IPS-NIHi7 (cell line): ENCODE measurements at regions not wholly inside any gene's neighbourhood (a gene's known extent, or its start where the extent isn't known, plus 50 kb on each side); places are given as distances from the start of the nearest gene placed in this dataset.
A peak's percentile ranks its signal among the peaks of the same experiment; 100 is the strongest.

ENCODE experiments used
- DNase-seq: peaks from one replicate; pipeline ENCODE4 v3.0.0; 2012; ENCODE audit warnings: mixed read lengths; ENCODE audit errors: extremely low spot score

GRCh38 chrX:109312757-109313156 lies 169.1 kb downstream of the GUCY2F start:
- DNase-seq, result peak; percentile 58

- peak; percentile 5 for DNase-seq
Observed at GRCh38 chrX:109310031-109310430, 171.9 kb downstream of the GUCY2F start.

- peak; percentile 1 for DNase-seq
Observed at GRCh38 chrX:109301177-109301576, 180.7 kb downstream of the GUCY2F start.

- no peak for DNase-seq
Observed at GRCh38 chrX:109300415-109300814, 181.5 kb downstream of the GUCY2F start.

- peak; percentile 10 for DNase-seq
Observed at GRCh38 chrX:109299091-109299490, 182.8 kb downstream of the GUCY2F start.

- no peak for DNase-seq
Observed at GRCh38 chrX:109294097-109294814, 187.6 kb downstream of the GUCY2F start.

- peak; percentile 1 for DNase-seq
Observed at GRCh38 chrX:109283870-109284269, 198.0 kb downstream of the GUCY2F start.

- peak; percentile 51 for DNase-seq
Observed at GRCh38 chrX:109281483-109282275, 200.2 kb downstream of the GUCY2F start.

- no peak for DNase-seq
Observed at GRCh38 chrX:109274806-109275205, 207.1 kb downstream of the GUCY2F start.

- no peak for DNase-seq
Observed at GRCh38 chrX:109270580-109271484, 211.1 kb downstream of the GUCY2F start.

GRCh38 chrX:109268340-109268739 lies 213.5 kb downstream of the GUCY2F start:
- DNase-seq, result no peak

GRCh38 chrX:109266034-109266433 lies 215.9 kb downstream of the GUCY2F start:
- no peak for DNase-seq

- DNase-seq, result no peak
Observed at GRCh38 chrX:109264878-109265277, 217.0 kb downstream of the GUCY2F start.

- DNase-seq, result no peak
Observed at GRCh38 chrX:109261279-109261678, 220.6 kb downstream of the GUCY2F start.

GRCh38 chrX:109252789-109253188 lies 229.1 kb downstream of the GUCY2F start:
- DNase-seq, result no peak

GRCh38 chrX:109218761-109219160 lies 263.1 kb downstream of the GUCY2F start:
- no peak for DNase-seq

GRCh38 chrX:109199726-109200125 lies 282.2 kb downstream of the GUCY2F start:
- DNase-seq, result no peak

- DNase-seq, result no peak
Observed at GRCh38 chrX:109190542-109190941, 291.3 kb downstream of the GUCY2F start.

GRCh38 chrX:109187473-109188168 lies 294.3 kb downstream of the GUCY2F start:
- no peak for DNase-seq

- no peak for DNase-seq
Observed at GRCh38 chrX:109186939-109187338, 294.9 kb downstream of the GUCY2F start.

- no peak for DNase-seq
Observed at GRCh38 chrX:109184506-109185139, 297.3 kb downstream of the GUCY2F start.
